Mononuclear cell (primary cell): ENCODE measurements at regions not wholly inside any gene's neighbourhood (a gene's known extent, or its start where the extent isn't known, plus 50 kb on each side); places are given as distances from the start of the nearest gene placed in this dataset.
"Not testable (repeated sequence)": the region's sequence is repeated elsewhere in the genome, so short reads cannot be mapped to it uniquely, and the experiment has no call there.

ENCODE experiments used
- H3K27me3 ChIP-seq: 2 replicates; pipeline ENCODE4 v1.6.0; 2011; ENCODE audit warnings: low read length, control low read depth; ENCODE audit not compliant: insufficient read depth
- H3K4me1 ChIP-seq: 2 replicates; pipeline ENCODE4 v1.5.1; 2011; ENCODE audit warnings: mild to moderate bottlenecking, low read length, control low read depth; ENCODE audit not compliant: insufficient read depth
- H3K4me3 ChIP-seq: 2 replicates; pipeline ENCODE4 v1.5.1; 2011; ENCODE audit warnings: mild to moderate bottlenecking, low read length, moderate library complexity
- H3K9me3 ChIP-seq: 2 replicates; pipeline ENCODE4 v1.5.1; 2011; ENCODE audit warnings: low read depth, mild to moderate bottlenecking, control low read depth, low read length

DNA sequence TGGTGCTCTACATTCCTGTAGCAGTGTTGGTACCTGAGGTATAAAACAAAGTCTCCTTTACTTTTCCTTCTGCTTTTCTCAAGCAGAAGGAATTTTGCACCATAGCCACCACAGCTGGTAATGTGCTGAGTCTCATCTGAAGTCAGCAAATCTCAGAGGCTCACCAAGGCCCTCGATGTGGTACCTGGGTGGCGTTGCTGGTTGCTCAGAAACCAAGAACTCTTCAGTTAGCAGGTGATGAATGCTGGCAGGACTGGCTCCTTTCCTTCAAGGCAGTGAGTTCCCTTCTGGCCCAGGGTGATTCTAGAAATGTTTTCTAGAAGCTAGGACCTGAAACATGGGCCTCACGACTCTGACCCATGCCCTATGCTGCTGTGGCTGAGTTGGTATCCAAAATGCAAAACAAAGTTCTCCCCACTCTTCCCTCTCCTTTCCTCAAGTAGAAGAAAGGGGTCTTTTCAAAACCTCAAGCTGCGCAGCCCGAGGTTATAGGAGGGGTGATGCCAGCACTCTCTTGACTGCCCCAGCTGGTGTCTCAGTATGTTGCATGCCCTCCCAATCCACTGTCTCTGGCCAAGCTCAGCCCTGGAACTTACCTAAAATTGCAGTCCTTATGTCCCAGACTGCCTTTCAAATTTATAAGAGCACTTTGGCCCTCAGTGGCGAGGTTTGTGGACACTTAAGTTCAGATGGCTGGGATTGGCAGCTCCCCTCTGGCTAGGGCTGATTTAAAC, 592.3 kb downstream of the FRK start:
- Histone ChIP-seq H3K9me3 (no peaks in the 10 kb centered on the region), H3K27me3 (no peaks in the 10 kb centered on the region), H3K4me3 (no peak overlapping the region), H3K4me1 (no peaks in the 10 kb centered on the region)

DNA sequence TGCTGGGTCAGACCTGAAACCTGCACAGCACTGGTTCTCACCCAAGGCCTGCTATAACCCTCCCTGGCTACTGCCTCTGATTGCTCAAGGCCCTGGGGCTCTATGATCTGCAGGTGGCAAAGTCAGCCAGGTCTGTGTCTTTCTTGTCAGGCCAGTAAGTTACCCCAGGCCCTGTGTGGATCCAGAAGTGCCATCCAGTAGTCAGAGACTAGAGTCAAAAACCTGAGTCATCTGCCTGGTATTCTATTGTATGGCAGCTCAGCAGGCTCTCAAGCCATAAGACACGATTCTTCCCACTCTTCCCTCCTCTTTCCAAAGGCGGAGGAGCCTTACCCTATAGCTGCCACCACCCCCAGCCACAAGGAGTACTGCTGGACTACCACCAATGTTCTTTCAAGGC, 593.0 kb downstream of the FRK start:
- Histone ChIP-seq H3K9me3 (no peaks in the 10 kb centered on the region), H3K4me1 (no peaks in the 10 kb centered on the region), H3K4me3 (no peak overlapping the region), H3K27me3 (no peaks in the 10 kb centered on the region)

DNA sequence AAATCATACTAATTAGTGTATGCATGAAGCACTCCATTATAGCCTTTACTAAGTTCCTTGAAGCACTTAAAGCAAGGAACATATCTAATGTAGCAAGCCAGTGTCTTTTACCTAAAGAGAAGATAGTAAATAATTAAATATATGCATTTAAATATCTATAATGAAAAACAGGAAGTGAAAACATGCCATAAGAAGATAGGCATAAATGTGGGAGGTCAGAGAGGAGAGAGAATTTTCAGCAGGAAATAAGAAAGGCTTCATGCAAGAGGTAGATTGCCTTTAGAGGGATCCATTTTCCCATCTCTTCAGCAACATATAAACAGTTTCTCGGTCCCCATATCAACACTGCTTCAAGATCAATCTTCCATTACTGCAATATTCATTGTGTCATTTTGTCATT, 599.8 kb downstream of the FRK start:
- no peak overlapping the region for H3K4me3 ChIP-seq
- no peaks in the 10 kb centered on the region for H3K9me3 ChIP-seq
- H3K27me3 ChIP-seq, result no peaks in the 10 kb centered on the region
- H3K4me1 ChIP-seq, result no peaks in the 10 kb centered on the region

DNA sequence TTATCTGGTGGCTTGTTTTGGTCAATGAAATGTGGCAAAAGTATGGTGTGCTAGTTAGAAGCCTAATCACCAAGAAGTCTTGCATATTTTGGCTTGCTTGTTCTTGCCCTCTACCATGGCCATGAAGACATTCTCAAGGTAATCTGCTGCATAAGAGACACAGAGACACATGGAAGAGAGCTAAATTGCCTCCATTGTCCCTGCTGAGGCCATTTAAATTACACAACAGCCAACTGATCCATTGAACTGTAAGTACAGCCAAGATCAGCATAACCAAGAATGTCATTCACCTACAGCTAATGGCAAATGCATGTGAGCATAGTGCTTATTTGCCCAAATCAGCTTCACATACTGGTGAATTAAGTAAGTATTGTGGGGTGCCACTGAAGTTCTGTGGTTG, 603.8 kb downstream of the FRK start:
- Histone ChIP-seq H3K9me3 (no peaks in the 10 kb centered on the region), H3K4me3 (no peak overlapping the region), H3K4me1 (no peaks in the 10 kb centered on the region)

DNA sequence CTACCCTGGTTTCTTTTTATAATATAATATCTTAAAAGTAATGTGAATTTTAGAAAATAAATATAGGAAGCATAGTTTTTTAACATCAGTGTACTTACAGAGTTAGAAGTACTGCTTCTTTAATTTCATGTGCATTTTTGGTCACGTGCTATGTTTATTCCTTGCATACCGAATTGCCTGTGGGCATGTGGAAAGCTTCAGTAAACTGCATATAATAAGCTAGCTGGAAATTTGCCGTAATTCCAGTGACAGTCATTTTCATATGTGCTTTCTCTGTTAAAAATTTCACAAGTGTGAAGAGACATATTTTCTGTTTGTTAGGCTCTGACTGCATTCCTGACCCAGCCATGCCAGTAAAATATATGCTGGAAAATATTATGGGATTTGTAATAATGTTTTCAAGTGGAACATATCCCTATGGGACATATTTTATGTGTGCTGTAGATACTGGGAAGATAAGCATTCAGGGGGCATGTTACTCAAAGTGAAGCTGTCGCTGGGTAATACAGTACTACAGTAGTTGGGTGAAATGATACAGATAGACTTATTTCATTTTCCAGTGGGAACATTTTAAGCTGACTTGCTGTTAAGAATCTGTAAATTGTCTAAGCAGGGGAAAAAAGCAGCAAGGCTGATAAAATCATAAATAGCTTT, 616.7 kb downstream of the FRK start:
- Histone ChIP-seq H3K4me3 (no peak overlapping the region), H3K9me3 (no peaks in the 10 kb centered on the region), H3K27me3 (no peaks in the 10 kb centered on the region), H3K4me1 (no peaks in the 10 kb centered on the region)

More for the DNA sequence above, 603.8 kb downstream of the FRK start:
- H3K27me3 ChIP-seq, result no peaks in the 10 kb centered on the region

DNA sequence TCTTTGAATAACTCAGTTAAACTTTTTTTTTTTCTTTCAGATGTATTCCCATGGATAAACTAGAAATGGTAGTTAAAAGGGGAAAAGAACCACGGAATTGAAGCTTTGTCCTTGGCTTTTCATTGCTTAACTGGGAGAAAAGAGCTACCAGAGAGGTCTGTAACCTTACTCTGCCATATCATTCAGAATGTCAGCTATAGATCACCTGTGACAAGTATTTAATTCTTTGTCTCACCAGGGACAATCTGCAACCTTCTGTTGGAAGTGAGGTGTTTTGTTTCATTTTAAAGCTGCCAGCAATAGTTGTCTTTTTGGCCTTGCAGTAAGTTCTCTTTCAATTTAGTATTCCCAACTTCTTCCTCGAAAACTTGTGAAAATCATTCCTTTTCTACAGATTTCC, 618.4 kb downstream of the FRK start:
- H3K4me3 ChIP-seq, result no peak overlapping the region
- H3K9me3 ChIP-seq, result no peaks in the 10 kb centered on the region
- no peaks in the 10 kb centered on the region for H3K27me3 ChIP-seq
- no peaks in the 10 kb centered on the region for H3K4me1 ChIP-seq

DNA sequence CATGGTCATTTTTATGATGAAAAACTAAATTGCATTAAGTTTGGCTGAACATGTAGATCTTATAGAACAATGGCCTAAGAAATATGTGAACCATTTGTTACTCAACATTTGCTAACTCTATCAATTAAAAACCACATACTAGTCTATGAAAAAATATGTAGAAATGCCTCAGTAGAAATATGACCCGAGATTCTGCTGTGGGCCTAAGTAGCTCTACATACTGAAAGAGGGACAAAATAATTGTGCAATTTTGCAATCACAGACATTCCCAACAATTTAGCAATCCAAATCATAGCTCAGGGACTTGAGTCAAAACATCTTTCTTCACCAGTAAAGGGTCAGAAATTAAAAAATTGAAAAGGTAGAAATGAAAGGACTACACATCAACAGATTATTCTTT, 619.0 kb downstream of the FRK start:
- Histone ChIP-seq H3K4me3 (no peak overlapping the region), H3K4me1 (no peaks in the 10 kb centered on the region), H3K9me3 (no peaks in the 10 kb centered on the region), H3K27me3 (no peaks in the 10 kb centered on the region)

DNA sequence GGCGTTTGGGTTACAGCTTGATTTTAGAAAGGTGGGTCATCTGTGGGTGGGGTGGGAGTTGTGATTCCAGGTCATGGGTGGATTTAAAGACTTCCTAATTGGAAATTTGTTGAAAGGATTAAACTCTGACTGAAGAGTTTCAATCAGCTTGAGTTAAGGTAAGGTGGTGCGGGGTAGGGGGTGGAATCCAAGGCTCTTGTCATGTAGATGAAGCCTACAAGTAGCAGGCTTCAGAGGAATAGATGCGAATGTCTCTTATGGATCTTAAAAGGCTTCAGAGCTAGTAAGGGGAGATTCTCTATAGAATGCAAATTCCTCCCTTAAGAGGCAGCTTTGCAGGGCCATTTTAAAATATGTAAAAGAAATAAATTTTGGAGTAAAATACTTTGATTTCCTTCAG, 645.3 kb downstream of the FRK start:
- Histone ChIP-seq H3K27me3 (no peaks in the 10 kb centered on the region), H3K4me1 (no peaks in the 10 kb centered on the region), H3K4me3 (no peak overlapping the region), H3K9me3 (peaks cover 4% of the 10 kb centered on the region)

DNA sequence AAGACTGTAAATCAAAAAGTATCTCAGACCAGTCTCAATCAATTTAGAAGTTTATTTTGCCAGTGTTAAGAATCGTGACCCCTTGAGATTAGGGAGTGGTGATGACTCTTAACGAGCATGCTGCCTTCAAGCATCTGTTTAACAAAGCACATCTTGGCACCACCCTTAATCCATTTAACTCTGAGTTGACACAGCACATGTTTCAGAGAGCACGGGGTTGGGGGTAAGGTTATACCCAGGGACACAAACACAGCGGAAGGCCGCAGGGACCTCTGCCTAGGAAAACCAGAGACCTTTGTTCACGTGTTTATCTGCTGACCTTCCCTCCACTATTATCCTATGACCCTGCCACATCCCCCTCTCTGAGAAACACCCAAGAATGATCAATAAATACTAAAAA, 645.8 kb downstream of the FRK start:
- not testable (repeated sequence) for H3K27me3 ChIP-seq, H3K4me3 ChIP-seq, H3K4me1 ChIP-seq, H3K9me3 ChIP-seq

DNA sequence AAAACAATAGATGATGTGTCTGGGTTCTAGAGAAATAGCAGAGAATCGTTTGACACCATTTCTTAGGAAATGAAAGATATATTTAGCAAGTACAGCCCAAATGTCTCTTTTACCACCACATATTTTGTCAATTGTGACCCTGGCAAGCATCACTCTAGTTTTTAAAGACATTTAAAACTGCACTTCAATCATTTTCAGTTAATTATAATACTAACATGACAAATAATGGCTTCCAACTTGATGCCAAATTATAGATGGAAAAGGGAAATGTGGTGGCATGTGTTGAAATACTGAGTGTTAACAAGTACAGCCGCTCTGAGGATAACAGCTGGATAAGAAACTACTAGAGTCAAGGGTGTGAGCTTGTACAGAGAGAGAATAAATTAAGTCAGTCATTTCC, 648.9 kb downstream of the FRK start:
- no peaks in the 10 kb centered on the region for H3K4me1 ChIP-seq
- H3K9me3 ChIP-seq, result peaks cover 4% of the 10 kb centered on the region
- no peak overlapping the region for H3K4me3 ChIP-seq
- H3K27me3 ChIP-seq, result no peaks in the 10 kb centered on the region

DNA sequence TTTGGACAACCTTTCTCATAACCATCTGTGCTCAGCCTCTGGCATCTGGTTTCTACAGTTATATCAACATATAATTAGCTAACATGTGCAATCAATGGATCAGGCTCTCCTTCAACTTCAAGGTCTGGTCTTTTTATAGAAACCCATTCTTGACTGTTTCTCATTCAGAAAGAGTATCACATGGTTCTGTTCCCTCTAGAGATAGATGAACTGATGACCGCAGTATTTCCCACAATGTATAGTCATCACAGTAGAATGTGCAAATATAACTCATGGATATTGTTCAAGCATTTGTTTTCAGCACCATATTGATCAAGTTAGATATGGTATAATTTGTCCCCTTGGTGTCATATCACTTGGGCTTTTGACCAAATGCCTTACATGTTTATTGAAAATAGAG, 656.2 kb downstream of the FRK start:
- H3K4me1 ChIP-seq, result no peaks in the 10 kb centered on the region
- no peak overlapping the region for H3K4me3 ChIP-seq
- no peaks in the 10 kb centered on the region for H3K27me3 ChIP-seq
- no peaks in the 10 kb centered on the region for H3K9me3 ChIP-seq

DNA sequence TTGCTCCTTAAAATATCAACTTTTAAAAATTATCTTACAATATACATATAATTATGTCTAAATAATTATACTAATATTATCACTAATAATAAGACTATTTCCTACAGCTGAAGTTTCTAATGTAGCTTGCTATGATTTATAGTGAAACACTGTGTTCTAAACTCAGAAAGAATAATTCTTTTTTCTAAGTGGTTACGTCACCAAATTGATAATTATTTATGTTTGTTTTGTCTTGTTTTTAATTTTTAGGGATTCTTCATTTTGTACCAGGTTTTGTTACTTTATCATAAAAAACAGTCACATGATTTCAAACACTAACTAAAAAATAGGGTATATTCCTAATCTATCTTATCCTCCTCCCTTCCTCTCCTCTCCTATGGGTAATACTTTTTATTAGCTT, 662.1 kb downstream of the FRK start:
- no peaks in the 10 kb centered on the region for H3K27me3 ChIP-seq
- no peaks in the 10 kb centered on the region for H3K9me3 ChIP-seq
- H3K4me1 ChIP-seq, result no peaks in the 10 kb centered on the region
- no peak overlapping the region for H3K4me3 ChIP-seq

DNA sequence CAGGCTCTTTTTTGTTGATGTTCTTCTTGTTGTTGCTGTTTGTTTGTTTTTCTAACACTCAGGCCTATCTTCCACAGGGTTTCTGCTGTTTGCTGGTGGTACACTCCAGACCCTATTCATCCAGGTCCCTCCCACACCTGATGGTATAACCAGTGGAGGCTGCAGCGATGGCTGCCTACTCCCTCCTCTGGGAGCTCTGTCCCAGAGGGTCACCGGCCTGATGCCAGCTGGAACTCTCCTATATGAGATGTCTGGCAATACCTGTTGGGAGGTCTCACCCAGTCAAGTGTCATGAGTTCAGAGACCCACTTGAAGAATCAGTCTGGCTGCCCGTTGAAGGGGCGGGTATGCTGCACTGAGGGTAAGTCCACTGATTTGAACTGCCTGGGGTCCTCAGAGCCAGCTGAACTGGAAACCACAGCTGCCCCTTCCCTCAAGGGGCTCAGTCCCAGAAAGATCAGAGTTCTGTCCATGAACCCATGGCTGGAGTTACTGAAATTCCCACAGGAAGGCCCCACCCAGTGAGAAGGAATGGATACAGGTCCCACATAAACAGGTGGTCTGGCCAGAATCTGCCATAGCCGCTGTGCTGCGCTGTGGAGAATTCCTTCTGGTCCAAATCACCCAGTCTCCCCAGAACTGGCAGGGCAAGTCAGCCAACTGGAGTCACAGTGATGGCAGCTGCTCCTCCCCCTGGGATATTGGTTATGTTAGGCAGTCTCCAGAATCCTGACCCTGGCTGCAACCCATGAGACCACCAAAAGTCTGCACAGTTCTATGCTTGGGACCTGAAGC, 664.4 kb downstream of the FRK start:
- H3K4me1 ChIP-seq, result no peaks in the 10 kb centered on the region
- H3K4me3 ChIP-seq, result no peak overlapping the region
- H3K9me3 ChIP-seq, result no peaks in the 10 kb centered on the region
- H3K27me3 ChIP-seq, result no peaks in the 10 kb centered on the region

DNA sequence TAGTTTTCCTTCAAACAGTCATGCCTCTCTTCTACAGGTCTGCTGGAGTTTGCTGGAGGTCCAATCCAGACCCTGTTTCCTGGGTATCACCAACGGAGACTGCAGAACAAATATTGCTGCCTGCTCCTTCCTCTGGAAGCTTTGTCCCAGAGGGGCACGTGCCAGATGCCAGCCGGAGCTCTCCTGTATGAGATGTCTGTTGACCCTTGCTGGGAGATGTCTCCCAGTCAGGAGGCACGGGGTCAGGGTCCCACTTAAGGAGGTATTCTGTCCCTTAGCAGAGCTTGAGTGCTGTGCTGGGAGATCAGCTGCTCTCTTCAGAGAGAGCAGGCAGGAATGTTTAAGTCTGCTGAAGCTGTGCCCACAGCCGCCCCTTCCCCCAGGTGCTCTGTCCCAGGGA, 666.9 kb downstream of the FRK start:
- H3K4me3 ChIP-seq, result no peak overlapping the region
- no peaks in the 10 kb centered on the region for H3K27me3 ChIP-seq

DNA sequence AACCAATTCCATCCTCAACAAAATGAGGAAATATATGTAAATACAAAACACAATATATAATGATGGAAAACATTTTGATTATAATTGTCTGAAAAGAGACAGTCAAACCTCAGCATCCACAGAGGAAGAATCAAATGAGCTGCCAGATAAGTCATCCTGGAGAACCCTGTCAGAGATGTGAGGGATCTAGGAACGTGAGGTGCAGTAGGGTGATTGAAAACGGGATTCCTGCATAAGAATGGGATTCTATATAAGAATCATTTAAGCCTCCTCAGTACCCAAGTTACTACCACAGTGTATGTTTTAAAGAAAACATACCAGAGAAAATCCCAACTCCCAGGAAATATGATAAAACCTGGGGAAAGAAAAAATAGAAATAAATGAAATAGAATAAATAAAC, 690.5 kb downstream of the FRK start:
- no peak overlapping the region for H3K4me3 ChIP-seq
- no peaks in the 10 kb centered on the region for H3K4me1 ChIP-seq
- H3K27me3 ChIP-seq, result no peaks in the 10 kb centered on the region
- H3K9me3 ChIP-seq, result no peaks in the 10 kb centered on the region

More for the DNA sequence above, 666.9 kb downstream of the FRK start:
- Histone ChIP-seq H3K4me1 (no peaks in the 10 kb centered on the region), H3K9me3 (no peaks in the 10 kb centered on the region)
